Type B pancreatic cell (in vitro differentiated cells): ENCODE measurements at regions not wholly inside any gene's neighbourhood (a gene's known extent, or its start where the extent isn't known, plus 50 kb on each side); places are given as distances from the start of the nearest gene placed in this dataset.
"Not testable (repeated sequence)": the region's sequence is repeated elsewhere in the genome, so short reads cannot be mapped to it uniquely, and the experiment has no call there.

ENCODE experiments used
- DNase-seq: peaks from one replicate; pipeline ENCODE4 v3.0.0; 2021; ENCODE audit warnings: mixed read lengths; ENCODE audit not compliant: unreplicated experiment; ENCODE audit errors: extremely low spot score
- H3K27ac Mint-ChIP-seq: 2 replicates; pipeline ENCODE4 v1.8.0; 2021; ENCODE audit warnings: mild to moderate bottlenecking, mixed read lengths
- H3K27me3 Mint-ChIP-seq: 2 replicates; pipeline ENCODE4 v1.8.0; 2021; ENCODE audit warnings: mixed read lengths
- H3K36me3 Mint-ChIP-seq: 2 replicates; pipeline ENCODE4 v1.8.0; 2021; ENCODE audit warnings: mixed read lengths
- H3K4me1 Mint-ChIP-seq: one replicate; pipeline ENCODE4 v1.8.0; 2021; ENCODE audit warnings: mixed read lengths; ENCODE audit not compliant: unreplicated experiment
- H3K4me3 Mint-ChIP-seq: 2 replicates; pipeline ENCODE4 v1.8.0; 2021; ENCODE audit warnings: mild to moderate bottlenecking, mixed read lengths
- H3K9me3 Mint-ChIP-seq: 2 replicates; pipeline ENCODE4 v1.8.0; 2021; ENCODE audit warnings: mixed read lengths
- TF ChIP-seq, protein P1 (sequence below): fragments of 200-600 bp; sonication (generic); conservative IDR thresholded peaks from 2 replicates; pipeline ENCODE4 v1.5.0; 2021; ENCODE audit warnings: antibody characterized with exemption, mild to moderate bottlenecking

- Mint-ChIP-seq H3K4me3 (no peak overlapping the region), H3K27ac (no peak overlapping the region), H3K9me3 (no peaks in the 10 kb centered on the region), H3K36me3 (no peaks in the 10 kb centered on the region), H3K4me1 (no peaks in the 10 kb centered on the region), H3K27me3 (peaks cover 14% of the 10 kb centered on the region)
- TF ChIP-seq, protein P1, sequence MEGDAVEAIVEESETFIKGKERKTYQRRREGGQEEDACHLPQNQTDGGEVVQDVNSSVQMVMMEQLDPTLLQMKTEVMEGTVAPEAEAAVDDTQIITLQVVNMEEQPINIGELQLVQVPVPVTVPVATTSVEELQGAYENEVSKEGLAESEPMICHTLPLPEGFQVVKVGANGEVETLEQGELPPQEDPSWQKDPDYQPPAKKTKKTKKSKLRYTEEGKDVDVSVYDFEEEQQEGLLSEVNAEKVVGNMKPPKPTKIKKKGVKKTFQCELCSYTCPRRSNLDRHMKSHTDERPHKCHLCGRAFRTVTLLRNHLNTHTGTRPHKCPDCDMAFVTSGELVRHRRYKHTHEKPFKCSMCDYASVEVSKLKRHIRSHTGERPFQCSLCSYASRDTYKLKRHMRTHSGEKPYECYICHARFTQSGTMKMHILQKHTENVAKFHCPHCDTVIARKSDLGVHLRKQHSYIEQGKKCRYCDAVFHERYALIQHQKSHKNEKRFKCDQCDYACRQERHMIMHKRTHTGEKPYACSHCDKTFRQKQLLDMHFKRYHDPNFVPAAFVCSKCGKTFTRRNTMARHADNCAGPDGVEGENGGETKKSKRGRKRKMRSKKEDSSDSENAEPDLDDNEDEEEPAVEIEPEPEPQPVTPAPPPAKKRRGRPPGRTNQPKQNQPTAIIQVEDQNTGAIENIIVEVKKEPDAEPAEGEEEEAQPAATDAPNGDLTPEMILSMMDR, result no peak
- DNase-seq, result no peak
Measured at GRCh38 chr11:59025097-59025496, 61.0 kb upstream of the GLYATL1B start.

- TF ChIP-seq, protein P1, result no peak
- H3K9me3 Mint-ChIP-seq, result no peaks in the 10 kb centered on the region
- H3K4me3 Mint-ChIP-seq, result no peak overlapping the region
- H3K27me3 Mint-ChIP-seq, result peaks cover 21% of the 10 kb centered on the region
- H3K36me3 Mint-ChIP-seq, result no peaks in the 10 kb centered on the region
- no peaks in the 10 kb centered on the region for H3K4me1 Mint-ChIP-seq
- no peak for DNase-seq
- no peak overlapping the region for H3K27ac Mint-ChIP-seq
Measured at GRCh38 chr11:59028105-59028504, 58.0 kb upstream of the GLYATL1B start.

GRCh38 chr11:59029366-59029889 lies 56.7 kb upstream of the GLYATL1B start:
- Mint-ChIP-seq H3K9me3 (no peaks in the 10 kb centered on the region), H3K27me3 (peaks cover 26% of the 10 kb centered on the region), H3K4me3 (no peak overlapping the region), H3K36me3 (no peaks in the 10 kb centered on the region), H3K27ac (no peak overlapping the region), H3K4me1 (no peaks in the 10 kb centered on the region)
- no peak for DNase-seq
- TF ChIP-seq, protein P1, result no peak

DNA sequence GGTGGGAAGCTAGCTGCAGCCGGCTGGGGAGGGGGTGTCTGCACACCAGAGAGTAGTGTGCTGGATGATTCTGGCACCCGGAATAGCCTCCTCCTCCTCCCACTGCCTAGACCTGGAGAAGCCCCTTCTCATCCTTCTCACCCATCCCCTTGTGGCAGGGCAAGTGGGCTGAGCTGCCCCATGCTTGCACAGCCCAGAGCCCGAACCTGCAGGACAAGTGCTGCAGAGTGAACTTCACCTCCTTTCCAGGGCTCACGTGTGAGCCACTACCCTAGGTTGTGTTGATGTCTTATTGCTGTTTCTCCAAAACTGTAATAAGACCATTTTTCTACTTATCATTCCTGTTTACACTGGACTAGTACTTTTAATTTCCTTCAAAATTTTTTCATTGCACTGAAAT lies 56.1 kb upstream of the GLYATL1B start:
- no peaks in the 10 kb centered on the region for H3K9me3 Mint-ChIP-seq
- TF ChIP-seq, protein P1, result no peak
- H3K36me3 Mint-ChIP-seq, result no peaks in the 10 kb centered on the region
- peaks cover 30% of the 10 kb centered on the region for H3K27me3 Mint-ChIP-seq
- H3K27ac Mint-ChIP-seq, result no peak overlapping the region
- H3K4me3 Mint-ChIP-seq, result no peak overlapping the region
- no peaks in the 10 kb centered on the region for H3K4me1 Mint-ChIP-seq
- no peak for DNase-seq

- not testable (repeated sequence) for H3K9me3 Mint-ChIP-seq, H3K36me3 Mint-ChIP-seq, DNase-seq, H3K27ac Mint-ChIP-seq, H3K4me1 Mint-ChIP-seq, H3K4me3 Mint-ChIP-seq
- peaks cover 26% of the 10 kb centered on the region for H3K27me3 Mint-ChIP-seq
Measured at GRCh38 chr11:59031746-59032145, 54.4 kb upstream of the GLYATL1B start.
